ENCODE measurements at regions not wholly inside any gene's neighbourhood (a gene's known extent, or its start where the extent isn't known, plus 50 kb on each side); places are given as distances from the start of the nearest gene placed in this dataset.

DNA sequence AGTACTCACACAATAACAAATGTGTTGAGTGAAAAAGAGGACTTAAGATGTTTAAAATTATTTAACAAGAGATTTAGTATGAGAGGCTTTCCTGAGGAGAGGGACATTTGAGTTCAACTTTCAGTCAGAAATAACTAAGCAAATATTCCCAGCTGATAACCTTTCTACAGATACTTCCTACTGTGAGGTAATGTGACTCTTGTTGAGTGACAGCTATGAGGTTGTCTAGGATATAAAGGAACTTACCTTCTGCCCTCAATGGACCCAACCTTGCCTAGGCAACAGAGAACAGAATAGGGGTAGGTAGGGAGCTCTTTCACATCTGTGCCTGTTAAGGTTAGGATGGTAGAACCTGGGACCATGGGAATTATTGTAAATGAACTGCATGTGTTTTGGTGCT is 54.7 kb downstream of the GLUD2 start:
- no peaks in the 10 kb centered on the region for H3K9me3 ChIP-seq
- in situ Hi-C loops (cut with MboI; ENCODE audit: low sequenced_read_pairs): no loop called here
- no peaks in the 10 kb centered on the region for H3K36me3 ChIP-seq (replicated peaks)
- H3K4me3 ChIP-seq: no peak overlapping the region
- no peak for DNase-seq (ENCODE audit: low spot score in 2 of 2)
- no peaks in the 10 kb centered on the region for H3K27me3 ChIP-seq (ENCODE audit: low read depth)
- no peaks in the 10 kb centered on the region for H3K4me1 ChIP-seq

DNA sequence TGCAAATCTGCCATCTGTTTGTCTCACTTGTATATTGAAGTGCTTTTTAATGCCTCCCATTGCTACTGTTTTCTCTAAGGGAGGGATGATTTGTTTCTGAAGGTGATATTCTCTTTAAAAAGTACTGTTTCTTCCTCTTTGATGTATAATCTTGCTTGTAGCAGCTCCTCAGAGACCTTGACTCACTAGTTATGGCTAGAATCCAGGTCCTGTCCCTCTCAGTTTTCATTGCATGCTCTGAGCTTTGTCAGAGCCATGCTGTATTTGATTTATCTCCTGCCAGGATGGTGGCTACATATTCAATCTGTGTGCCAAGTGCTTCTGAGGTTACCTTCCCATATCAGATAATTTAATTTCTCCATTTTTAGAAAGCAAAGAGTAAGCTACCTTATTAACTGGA is 56.0 kb downstream of the GLUD2 start:
- H3K4me3 ChIP-seq: no peak overlapping the region
- H3K9me3 ChIP-seq: no peaks in the 10 kb centered on the region
- no peak for DNase-seq (ENCODE audit: low spot score in 2 of 2)
- H3K4me1 ChIP-seq: no peaks in the 10 kb centered on the region
- in situ Hi-C loops (cut with MboI; ENCODE audit: low sequenced_read_pairs): no loop called here
- H3K36me3 ChIP-seq (replicated peaks): no peaks in the 10 kb centered on the region
- no peaks in the 10 kb centered on the region for H3K27me3 ChIP-seq (ENCODE audit: low read depth)

DNA sequence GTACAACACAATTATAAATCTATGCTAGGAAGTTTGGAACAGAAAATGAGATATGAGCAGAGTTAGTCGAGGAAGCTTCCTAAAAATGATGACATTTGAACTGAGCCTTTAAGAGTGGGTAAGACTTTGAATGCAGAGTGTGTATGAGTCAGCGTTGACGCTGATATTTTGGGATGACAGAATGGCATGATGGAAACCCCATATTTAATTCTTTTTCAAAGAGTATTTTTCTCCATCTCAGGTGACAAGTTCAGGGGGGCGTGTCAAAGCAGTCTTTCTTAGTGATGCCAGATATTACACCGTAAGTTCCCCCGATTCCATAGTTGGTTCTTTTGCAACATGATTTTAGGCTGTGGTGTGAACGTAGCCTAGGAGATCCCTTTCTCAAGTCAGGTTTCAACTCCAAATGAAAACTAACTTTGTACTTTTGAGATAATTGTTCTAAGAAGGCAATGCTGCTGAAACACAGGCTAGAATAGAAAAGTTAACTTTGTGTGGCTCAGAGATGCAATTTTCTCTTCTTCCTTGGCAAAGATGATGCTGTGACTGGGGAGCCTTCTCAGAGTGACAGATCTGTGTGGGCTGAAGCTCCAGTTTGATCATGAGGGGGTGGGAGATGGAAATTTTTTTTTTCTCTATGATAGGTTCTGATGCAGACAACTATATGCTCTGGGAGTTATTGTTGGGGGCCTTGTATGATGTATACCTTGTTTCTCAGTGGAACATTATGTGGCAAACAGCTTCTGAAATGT is 59.2 kb downstream of the GLUD2 start:
- Histone ChIP-seq H3K27me3 (ENCODE audit: low read depth) (no peaks in the 10 kb centered on the region), H3K4me3 (no peak overlapping the region), H3K4me1 (no peaks in the 10 kb centered on the region), H3K36me3 (replicated peaks) (no peaks in the 10 kb centered on the region), H3K9me3 (no peaks in the 10 kb centered on the region; the same call in 1 of the 2 replicates)
- in situ Hi-C loops (cut with MboI; ENCODE audit: low sequenced_read_pairs): no loop called here
- no peak for DNase-seq (ENCODE audit: low spot score in 2 of 2)

DNA sequence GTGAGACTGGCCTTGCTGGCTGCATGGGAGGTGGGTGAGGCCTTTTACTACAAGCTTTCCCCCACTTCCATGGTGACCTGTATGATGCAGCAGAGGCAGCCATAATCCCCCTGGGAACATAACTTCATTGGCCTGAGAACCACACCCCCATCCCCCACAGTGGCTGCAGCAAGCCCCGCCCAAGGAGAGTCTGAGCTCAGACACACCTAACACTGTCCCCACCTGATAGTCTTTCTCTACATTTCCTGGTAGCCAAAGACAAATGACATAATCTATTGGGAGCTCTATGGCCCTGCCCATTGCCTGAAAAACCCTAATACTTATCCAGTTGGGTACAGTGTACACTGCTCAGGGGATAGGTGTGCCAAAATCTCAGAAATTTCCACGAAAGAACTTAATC is 62.6 kb downstream of the GLUD2 start:
- in situ Hi-C loops (cut with MboI; ENCODE audit: low sequenced_read_pairs): no loop called here
- H3K9me3 ChIP-seq: no peaks in the 10 kb centered on the region; the same call in 1 of the 2 replicates

DNA sequence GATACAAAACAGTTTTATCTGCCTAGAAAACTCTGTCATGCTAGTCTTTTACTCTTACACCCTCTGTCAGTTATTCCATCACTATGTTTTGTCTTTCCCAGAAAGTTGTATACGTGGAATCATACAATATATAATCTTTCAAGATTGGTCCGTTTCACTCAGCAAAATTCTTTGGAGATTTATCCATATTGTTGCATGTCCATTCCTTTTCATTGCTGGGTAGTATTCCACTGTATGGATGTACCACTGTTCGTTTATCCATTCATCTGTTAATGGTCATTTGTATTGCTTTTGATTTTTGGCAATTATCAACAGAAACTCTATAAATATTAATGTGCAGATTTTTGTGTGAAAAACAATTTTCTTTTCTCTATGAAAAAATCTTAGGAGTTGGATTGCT is 63.1 kb downstream of the GLUD2 start:
- H3K36me3 ChIP-seq (replicated peaks): no peaks in the 10 kb centered on the region
- DNase-seq (ENCODE audit: low spot score in 2 of 2): no peak
- in situ Hi-C loops (cut with MboI; ENCODE audit: low sequenced_read_pairs): no loop called here
- no peak overlapping the region for H3K4me3 ChIP-seq
- no peaks in the 10 kb centered on the region; the same call in 1 of the 2 replicates for H3K9me3 ChIP-seq
- H3K27me3 ChIP-seq (ENCODE audit: low read depth): no peaks in the 10 kb centered on the region
- H3K4me1 ChIP-seq: no peaks in the 10 kb centered on the region

More for the DNA sequence above, 62.6 kb downstream of the GLUD2 start:
- no peaks in the 10 kb centered on the region for H3K36me3 ChIP-seq (replicated peaks)
- no peaks in the 10 kb centered on the region for H3K27me3 ChIP-seq (ENCODE audit: low read depth)
- H3K4me1 ChIP-seq: no peaks in the 10 kb centered on the region
- peak in 1 of 2 experiments; percentile 36 for DNase-seq (ENCODE audit: low spot score in 2 of 2)
- no peak overlapping the region for H3K4me3 ChIP-seq

DNA sequence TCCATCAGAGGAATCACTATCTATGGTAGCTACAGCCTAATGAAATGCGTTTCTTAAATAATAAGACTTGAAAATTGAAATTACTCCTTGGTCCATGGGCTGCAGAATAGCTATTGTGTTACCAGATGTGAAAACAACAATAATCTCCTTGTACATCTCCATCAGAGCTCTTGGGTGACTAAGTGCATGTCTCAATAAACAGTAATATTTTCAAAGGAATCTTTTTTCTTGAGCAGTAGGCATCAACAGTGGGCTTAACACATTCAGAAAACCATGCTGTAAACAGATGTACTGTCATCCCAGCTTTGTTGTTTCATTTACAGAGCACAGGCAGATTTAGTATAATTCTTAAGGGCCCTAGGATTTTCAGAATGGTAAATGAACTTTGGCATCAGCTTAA is 67.3 kb downstream of the GLUD2 start:
- DNase-seq (ENCODE audit: low spot score in 2 of 2): no peak
- H3K4me1 ChIP-seq: peaks cover 16% of the 10 kb centered on the region
- H3K4me3 ChIP-seq: no peak overlapping the region
- H3K27me3 ChIP-seq (ENCODE audit: low read depth): no peaks in the 10 kb centered on the region
- H3K36me3 ChIP-seq (replicated peaks): no peaks in the 10 kb centered on the region
- in situ Hi-C loops (cut with MboI; ENCODE audit: low sequenced_read_pairs): no loop called here
- no peaks in the 10 kb centered on the region; the same call in 1 of the 2 replicates for H3K9me3 ChIP-seq

DNA sequence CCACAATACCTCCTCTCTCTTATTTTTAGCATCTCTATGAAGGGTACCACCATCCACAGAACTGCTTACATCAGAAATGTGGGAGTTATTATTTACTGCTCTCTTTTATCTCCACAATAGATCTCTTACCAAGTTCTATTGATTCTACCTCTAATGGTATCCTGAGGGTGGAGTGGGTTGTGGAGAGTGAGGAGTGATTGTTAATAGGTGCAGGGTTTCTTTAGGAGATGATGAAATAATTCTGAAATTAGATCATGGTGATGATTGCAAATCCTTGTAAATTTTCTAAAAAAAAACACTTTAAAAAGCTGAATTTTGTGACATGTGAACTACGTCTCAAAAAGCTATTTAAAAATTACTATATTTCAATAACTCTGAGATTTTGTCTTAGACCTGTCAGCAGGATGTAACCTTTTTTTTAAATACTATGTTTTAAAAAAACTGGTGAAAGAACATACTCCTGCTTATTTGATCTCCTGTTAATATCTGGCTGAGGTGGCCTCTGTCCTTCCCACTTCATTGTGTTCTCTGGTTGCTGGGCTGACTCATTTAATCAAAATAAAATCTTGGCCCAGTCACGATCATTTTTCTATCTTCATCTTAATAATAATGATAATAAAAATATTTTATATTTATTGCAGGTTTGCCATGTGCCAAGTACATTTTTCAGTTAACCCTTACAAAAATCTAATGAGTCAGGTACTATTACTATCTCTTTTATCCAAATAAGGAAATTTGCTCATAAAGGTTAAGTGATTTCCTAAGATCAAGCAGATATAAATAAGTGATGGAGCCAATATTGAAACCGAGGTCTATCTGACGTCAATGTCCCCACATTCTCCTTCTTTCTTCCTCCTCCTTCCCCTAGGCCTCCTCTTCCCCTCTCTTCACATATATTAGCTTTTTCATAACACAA is 73.5 kb downstream of the GLUD2 start:
- no peaks in the 10 kb centered on the region for H3K9me3 ChIP-seq
- in situ Hi-C loops (cut with MboI; ENCODE audit: low sequenced_read_pairs): no loop called here
- H3K4me3 ChIP-seq: no peak overlapping the region
- H3K27me3 ChIP-seq (ENCODE audit: low read depth): no peaks in the 10 kb centered on the region
- DNase-seq (ENCODE audit: low spot score in 2 of 2): no peak
- H3K36me3 ChIP-seq (replicated peaks): no peaks in the 10 kb centered on the region
- peaks cover 22% of the 10 kb centered on the region for H3K4me1 ChIP-seq

DNA sequence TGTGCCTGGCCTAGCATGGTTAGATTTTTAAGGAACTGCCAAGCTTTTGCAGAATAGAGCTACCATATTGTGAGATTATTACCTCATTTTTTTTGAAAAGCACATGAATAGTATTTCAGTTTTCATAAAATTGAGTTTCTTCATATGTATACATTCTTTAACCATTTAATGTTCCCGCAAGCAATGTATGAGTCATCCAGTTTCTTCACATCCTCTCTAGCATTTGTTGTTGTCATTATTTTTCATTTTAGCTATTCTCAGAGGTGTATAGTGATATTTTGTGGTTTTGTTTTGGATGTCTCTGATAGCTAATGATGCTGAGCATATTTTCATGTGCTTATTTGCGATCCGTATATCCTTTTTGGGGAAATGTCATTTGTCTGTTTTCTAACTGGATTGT is 74.9 kb downstream of the GLUD2 start:
- in situ Hi-C loops (cut with MboI; ENCODE audit: low sequenced_read_pairs): no loop called here

DNA sequence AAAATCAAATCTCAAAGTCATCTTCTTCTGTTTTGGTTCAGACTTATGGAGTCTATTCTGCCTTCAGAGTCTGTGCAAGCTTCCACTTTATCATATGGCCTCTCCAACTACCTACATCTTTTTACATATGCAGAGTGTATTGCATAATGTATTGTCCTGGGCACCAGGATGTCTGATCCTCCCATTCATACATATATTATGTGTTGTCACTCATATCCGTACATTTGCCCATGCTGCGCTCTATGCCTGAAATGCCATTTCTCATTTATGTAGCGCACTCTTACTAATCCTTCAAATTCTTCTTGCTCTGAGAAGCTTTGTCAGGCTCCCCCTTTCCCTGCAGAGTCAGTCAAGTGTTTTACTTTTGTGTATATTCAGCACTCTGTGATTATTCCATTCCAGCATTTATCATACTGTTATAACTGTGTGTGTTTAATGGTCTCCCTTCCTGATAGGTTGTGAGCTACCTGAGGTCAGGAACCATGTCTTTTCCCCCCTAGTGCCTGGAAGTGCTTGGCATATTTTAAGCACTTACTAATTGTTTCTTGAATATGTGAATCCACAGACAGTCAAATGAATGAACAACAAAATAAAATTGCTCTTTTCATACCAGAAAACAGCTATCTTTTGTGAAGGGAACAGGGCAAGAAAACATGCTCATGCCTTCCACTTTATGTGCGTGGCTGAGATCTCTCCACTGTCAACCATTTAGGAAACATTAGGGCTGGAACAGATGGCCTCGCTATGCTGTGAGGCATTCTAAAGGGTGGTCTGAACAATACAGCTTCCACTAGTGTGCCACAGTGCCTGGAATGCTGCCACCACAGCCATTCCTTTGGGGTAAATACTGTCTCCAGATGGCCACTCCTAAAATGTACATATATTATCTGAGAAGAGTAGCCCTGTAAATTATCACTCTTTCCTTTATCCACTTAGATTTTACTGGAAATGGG is 81.8 kb downstream of the GLUD2 start:
- no peaks in the 10 kb centered on the region for H3K27me3 ChIP-seq (ENCODE audit: low read depth)
- no peaks in the 10 kb centered on the region for H3K36me3 ChIP-seq (replicated peaks)
- H3K4me3 ChIP-seq: no peak overlapping the region
- peaks cover 19% of the 10 kb centered on the region for H3K4me1 ChIP-seq
- in situ Hi-C loops (cut with MboI; ENCODE audit: low sequenced_read_pairs): no loop called here
- no peaks in the 10 kb centered on the region for H3K9me3 ChIP-seq
- peak; percentile 54 to 81 for DNase-seq (ENCODE audit: low spot score in 2 of 2)

More for the DNA sequence above, 74.9 kb downstream of the GLUD2 start:
- Histone ChIP-seq H3K9me3 (no peaks in the 10 kb centered on the region), H3K4me1 (peaks cover 22% of the 10 kb centered on the region), H3K4me3 (no peak overlapping the region), H3K27me3 (ENCODE audit: low read depth) (no peaks in the 10 kb centered on the region), H3K36me3 (replicated peaks) (no peaks in the 10 kb centered on the region)
- DNase-seq (ENCODE audit: low spot score in 2 of 2): no peak

DNA sequence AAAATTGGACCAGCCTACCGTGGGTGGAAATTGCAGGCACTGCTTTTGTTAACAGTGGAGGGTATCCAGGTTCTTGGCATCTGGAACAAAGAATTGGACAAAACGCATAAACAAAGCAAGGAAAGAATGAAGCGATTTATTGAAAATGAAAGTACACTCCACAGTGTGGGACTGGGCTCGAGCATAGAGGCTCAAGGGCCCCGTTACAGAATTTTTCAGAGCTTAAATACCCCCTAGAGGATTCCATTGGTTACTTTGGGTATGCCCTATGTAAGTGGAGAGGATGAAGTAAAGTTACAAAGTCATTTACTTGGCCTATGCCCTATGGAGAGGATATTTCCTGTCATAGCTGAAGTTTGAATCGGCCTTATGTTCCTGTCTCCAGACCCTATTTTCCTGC is 85.3 kb downstream of the GLUD2 start:
- Histone ChIP-seq H3K36me3 (replicated peaks) (no peaks in the 10 kb centered on the region), H3K27me3 (ENCODE audit: low read depth) (no peaks in the 10 kb centered on the region), H3K4me1 (peaks cover 21% of the 10 kb centered on the region), H3K9me3 (no peaks in the 10 kb centered on the region), H3K4me3 (no peak overlapping the region)
- in situ Hi-C loops (cut with MboI; ENCODE audit: low sequenced_read_pairs): no loop called here
- no peak for DNase-seq (ENCODE audit: low spot score in 2 of 2)

DNA sequence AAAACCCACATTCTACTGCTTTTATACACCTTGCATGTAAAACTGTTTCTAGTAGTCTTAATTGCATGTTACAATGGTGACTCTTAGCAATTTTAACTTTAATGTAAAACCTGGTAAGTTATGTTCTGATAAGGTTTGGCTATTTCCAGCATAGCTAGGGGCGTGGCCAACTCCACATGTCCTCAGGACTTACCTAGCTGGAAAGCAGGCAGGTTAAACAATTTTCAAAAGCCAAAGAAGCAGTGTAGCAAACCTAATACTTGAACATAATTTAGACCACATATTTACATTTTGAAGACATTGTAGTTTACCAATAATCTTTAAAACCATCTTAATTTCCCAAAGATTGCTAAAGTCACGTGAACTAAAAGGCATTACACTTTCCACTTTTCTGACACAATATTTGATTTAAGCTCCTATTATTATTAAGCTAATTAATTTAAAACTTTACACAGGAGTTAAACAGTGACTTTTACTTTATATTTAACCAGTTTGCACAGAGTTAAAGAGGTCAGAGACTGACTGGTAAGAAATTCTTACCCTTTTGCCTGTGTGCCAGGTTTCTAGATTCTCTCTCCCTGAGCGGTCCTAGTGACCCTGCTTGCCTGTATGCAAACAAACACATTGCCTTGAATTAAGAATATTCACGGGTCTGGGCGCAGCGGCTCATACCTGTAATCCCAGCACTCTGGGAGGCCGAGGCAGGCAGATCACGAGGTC is 88.2 kb downstream of the GLUD2 start:
- in situ Hi-C loops (cut with MboI; ENCODE audit: low sequenced_read_pairs): no loop called here
- no peak overlapping the region for H3K4me3 ChIP-seq
- H3K9me3 ChIP-seq: no peaks in the 10 kb centered on the region
- no peaks in the 10 kb centered on the region for H3K27me3 ChIP-seq (ENCODE audit: low read depth)
- no peak for DNase-seq (ENCODE audit: low spot score in 2 of 2)
- no peaks in the 10 kb centered on the region for H3K36me3 ChIP-seq (replicated peaks)
- H3K4me1 ChIP-seq: 0 out of 2 replicates have a peak, but pooled peaks cover 2% of the 10 kb centered on the region

DNA sequence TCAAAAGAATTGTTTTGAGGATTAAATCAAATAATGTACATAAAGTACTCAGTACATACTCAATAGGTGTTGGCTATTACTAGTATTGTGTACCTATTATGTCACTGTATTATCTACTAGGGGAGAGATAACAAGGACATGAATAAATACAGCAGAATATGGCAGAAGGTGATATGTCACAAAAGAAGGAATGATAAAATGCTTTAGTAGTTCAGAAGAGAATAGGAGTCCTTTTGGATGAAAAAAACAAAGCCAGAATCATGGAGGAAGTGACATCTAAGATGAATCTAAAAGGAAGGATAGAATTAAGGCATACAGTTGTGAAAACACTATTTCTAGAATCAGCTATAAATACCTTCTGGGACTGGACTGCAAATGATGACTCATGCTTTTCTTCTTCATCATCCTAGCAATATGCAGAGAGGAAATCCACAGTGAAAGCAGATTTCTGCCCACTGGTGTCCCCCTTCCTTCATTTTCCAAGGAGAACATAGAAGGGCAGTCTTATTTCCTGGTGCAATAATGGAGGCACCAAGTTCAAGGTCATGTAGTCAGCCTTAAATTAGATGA is 98.7 kb downstream of the GLUD2 start:
- Histone ChIP-seq H3K27me3 (ENCODE audit: low read depth) (no peaks in the 10 kb centered on the region), H3K36me3 (replicated peaks) (no peaks in the 10 kb centered on the region), H3K9me3 (no peaks in the 10 kb centered on the region), H3K4me3 (no peak overlapping the region), H3K4me1 (peaks cover 28% of the 10 kb centered on the region)
- in situ Hi-C loops (cut with MboI; ENCODE audit: low sequenced_read_pairs): no loop called here
- DNase-seq (ENCODE audit: low spot score in 2 of 2): no peak

Measured in HAP-1 (cell line).